Left colon (tissue), 2 donors: ENCODE measurements at regions not wholly inside any gene's neighbourhood (a gene's known extent, or its start where the extent isn't known, plus 50 kb on each side); places are given as distances from the start of the nearest gene placed in this dataset.

Source experiments
- ATAC-seq: fragments of 200-7000 bp; cut with Tn5 transposase; one replicate; pipeline ENCODE4 v1.9.1; 2020; ENCODE audit warnings: mild to moderate bottlenecking, moderate library complexity
- DNase-seq, 2 donors: peaks; one replicate each; pipeline ENCODE4 v3.0.0-alpha.2; 2020
- intact Hi-C, 2 donors: fragments of 100-400 bp; cut with DNase I in 1 of 2; cut with micrococcal nuclease in 1 of 2; formaldehyde crosslinking; loops; one replicate each; pipeline versions ENCODE4 v1.11.2 to v1.14.0; 2022; cut with DNase I, micrococcal nuclease
- donor health status: DM: no; HTN: no; CAD: no.
- donor health status: DM: yes; HTN: yes; CAD: no.

DNA sequence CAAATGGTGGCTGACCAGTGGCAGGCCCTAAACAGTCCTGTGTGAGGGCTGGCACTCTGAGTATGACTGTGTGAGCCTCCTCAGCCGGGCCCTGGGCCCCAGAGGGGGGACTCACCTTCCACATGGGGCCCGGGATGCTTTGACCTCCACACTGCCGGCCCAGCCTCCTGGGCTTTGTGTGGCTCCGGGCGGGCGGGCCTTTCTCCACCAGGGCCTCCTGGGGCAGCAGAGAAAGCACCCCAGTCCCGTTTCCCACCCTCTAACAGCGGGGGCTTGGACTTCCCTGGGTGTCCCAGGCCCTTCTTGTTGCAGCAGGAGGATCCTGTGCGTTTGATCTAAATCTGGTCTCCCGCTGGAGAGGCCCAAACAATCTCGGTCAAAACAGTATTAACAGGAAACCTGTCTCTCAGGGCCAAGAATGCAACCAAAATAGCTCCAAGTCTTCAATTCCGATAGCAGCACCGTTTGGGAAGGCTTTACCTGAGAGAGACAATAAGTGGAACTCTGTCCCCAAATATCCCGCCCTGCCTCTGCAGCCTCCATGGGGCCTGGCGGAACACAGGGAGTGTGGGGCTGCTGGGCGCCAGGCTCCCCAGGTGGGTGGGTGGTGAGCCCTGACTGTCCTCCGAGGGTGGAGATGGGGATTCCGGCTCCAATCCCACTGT is 104.8 kb upstream of the ZNF32 start:
- ATAC-seq (no peak), DNase-seq (no peak)
- intact Hi-C loops: no loop called here

DNA sequence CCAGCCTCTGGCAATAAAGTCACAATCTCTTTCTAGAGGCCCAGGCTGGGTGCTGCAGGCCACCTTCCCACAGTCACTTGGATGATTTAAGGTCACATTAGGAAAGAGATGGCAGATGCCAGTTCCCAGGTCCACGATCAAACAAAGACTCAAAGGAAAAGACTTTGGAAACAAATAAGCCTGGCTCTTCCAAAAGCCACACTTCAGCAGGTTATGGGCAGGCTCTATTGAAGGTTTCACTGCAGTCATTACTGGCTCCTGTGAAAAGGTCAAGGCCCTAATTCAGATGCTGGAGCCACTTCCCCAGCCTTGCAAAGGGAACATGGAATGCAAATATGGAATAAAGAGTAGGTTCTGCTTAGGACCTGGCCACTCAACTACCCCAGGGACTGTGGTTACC is 104.0 kb upstream of the ZNF32 start:
- DNase-seq (no peak), ATAC-seq (no peak)

DNA sequence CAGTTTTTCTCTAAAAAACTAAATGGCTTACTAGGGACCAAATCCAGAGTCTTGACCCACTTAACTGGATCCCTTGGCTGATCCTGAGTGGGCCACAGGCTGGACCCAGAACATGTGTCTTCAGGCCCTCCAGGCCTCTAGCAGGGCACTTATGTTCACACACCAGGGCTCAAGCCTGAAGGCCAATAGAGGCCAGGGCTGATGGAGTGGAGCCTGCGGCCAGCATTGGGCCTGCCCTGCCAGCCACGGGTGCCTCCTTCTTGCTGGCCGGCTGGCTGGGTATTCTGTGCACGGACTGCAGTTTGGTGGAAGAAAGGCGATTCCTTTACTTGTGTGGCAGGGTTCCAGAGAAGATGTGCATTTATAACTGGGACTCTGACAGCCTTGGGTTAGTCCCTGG is 103.0 kb upstream of the ZNF32 start:
- DNase-seq (no peak), ATAC-seq (no peak)
- intact Hi-C loops: no loop called here

More for the DNA sequence above, 104.0 kb upstream of the ZNF32 start:
- intact Hi-C loops: no loop called here

DNA sequence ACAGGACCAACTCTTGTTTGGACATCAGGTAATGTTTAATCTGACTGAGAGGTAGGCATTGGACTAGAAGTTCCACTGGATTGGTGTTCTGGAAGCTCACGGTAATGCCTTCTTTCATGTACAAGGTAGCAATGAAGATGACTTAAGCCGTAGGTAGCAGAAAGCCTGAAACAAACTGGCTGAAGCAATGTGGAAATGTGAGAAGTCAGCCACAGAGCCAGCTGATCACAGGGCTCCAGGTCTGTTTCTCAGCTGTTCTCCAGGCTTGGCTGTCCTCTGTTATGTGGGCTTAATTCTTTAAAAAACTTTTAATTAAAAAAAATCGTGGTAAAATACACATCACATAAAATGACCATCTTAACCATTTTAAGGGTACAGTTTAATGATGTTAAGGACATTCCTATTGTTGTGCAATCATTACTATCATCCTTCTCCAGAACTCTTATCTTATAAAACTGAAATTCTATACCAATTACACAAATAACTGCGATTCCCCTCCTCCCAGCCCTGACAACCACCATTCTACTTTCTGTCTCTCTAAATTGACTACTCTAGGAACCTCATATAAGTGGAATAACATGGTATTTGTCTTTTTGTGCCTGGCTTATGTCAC is 101.4 kb upstream of the ZNF32 start:
- DNase-seq: no peak
- intact Hi-C loops: no loop called here
- ATAC-seq: no peak

DNA sequence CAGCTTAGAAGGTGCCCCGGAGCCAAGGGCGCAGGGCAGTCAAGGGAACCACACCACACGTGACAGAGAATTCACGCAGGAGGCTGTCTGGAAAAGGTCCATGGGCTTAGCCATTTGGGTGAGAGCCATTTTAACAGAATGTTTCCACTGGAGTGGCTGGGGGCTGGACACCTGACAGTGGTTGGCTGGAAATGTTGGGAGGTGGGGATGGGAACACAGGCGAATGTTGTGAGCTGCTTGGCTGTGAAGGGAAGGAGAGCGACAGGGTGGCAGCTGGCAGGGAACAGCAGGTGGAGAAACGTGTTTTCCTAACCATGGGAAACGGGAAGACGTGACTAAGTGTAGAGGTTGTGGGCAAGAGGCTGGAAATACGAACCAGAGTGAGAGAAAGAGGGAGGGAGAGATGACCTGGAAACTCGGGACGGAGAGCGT is 100.5 kb upstream of the ZNF32 start:
- ATAC-seq: no peak
- intact Hi-C loops: no loop called here
- no peak for DNase-seq

DNA sequence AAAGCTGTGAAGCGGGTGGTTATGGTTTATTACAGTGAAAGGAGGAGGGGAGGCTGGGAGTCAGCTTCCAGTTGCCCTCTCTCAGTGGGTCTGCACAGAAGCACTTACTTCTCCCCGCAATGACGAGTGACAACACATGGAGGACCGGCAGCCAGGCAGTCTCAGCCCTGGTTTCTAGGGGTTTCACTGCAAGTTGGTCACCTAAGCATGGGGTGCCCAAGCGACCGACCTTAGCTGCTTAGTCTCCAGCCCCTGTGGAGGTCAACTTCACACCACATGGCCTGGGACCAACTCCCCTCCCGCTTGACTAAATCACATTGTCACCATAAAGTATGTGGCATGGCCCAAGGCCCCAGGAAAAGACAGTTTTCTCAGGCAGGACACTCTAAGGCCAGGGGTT is 99.9 kb upstream of the ZNF32 start:
- DNase-seq (no peak), ATAC-seq (no peak)
- intact Hi-C loops: no loop called here

DNA sequence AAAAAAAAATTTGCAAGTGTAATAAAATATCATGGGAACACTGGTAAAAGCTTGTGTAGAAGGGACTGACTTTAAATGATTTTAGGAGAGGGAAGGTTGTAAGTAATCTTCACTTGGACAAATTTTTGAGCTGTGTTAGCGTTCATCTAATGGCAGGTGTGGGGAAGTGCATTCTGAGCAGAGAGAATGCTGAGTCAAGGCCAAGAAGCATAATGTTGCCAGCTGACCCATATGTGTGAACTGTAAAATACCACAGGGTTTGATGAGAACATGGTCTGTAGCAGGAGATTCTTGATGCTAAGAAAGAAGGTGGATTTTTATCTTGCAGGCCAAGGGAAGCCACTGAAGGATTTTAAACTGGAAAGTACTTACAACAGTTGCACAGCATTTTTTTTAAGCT is 98.2 kb upstream of the ZNF32 start:
- DNase-seq: no peak
- ATAC-seq: no peak
- intact Hi-C loops: no loop called here

DNA sequence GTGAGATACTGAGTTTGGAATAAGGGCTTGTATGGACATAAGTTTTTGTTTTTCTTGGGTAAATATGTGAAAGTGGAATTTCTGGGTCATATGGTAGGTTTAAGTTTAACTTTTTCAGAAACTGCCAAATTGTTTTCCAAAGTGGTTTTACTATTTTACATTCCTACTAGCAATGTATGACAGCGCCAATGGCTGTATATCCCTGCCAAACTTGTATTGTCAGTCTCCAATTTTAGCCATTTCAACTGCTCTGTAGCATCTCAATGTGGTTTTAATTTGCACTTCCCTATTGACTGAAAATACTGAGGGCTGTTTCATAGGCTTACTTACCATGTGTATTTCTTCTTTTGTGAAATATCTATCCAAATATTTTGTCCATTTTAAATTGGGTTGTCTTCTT is 90.5 kb upstream of the ZNF32 start:
- no peak for ATAC-seq
- intact Hi-C loops: no loop called here
- DNase-seq: no peak

DNA sequence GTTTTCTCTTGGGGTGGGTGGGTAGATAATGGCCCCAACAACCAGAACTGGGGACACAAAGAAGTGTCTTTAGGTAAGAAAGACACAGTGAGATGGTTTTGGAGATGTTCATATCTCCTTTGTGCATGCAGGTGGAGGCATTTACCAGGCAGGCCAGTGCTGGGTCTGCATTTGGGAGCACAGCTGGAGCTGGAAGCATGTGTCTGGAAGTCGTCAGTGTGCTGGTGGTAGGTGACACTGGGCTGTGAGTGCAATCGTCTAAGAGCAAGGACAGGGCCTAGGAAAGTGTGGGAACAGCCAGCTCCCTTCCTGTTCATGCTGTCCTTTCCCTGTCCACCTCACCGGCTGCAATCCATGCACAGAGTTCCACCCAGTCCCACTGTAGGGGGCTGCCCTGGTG is 88.3 kb upstream of the ZNF32 start:
- ATAC-seq (no peak), DNase-seq (no peak)
- intact Hi-C loops: no loop called here

DNA sequence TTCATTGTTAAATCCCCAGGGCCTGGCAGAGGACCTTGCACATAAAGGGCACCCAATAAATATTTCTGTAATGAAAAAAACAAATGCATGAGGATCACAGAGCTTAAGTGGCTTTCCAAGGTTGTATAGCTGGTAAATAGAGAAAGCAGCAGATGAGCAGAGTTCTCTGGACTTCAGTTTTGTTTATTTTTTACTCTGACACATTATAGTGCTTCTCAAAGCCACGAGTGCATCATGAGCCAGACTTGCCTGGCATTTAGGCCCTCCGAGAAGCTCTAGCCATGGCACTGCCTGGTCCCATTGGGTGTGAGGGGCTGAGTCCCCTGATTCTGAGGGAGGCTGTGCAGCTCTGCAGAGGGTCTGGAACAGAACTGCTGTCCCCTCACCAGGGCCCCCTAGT is 87.2 kb upstream of the ZNF32 start:
- no peak for ATAC-seq
- intact Hi-C loops: no loop called here
- DNase-seq: no peak

DNA sequence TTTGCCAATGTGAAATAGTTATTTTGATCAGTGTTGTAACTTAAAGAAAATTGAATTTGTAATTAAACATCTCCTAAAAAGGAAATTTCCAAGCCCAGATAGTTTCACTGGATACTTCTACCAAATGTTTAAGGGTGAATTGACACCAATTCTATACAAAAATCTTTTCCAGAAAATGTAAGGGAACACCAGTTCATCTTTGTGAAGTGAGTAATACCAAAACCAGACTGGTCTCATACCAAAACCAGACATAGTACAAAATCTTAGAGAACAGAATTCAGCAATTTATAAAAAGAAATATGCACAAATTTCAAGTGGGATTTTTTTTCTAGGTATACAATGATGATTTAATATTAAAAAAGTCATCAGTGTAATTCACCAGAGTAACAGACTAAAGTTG is 86.0 kb upstream of the ZNF32 start:
- DNase-seq: no peak
- no peak for ATAC-seq

DNA sequence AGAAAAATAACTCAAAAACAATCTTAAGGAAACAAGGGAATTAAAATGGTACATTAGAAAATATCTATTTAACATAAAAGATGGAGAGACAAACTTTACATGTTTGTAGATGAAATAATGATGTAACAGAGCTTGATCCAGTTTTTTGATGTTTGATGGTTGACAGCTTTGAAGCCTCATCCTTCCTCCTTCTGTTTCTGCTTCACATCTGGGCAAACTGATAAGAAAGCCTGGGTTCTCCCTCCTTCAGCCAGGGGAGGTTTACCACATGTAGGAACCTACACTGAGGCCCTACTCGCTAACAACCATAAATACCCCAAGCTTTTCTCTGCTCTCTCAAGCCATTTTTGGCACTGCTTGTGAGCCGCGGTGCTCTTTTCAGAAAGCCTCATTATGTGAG is 82.8 kb upstream of the ZNF32 start:
- intact Hi-C loops: no loop called here
- no peak for DNase-seq
- no peak for ATAC-seq

More for the DNA sequence above, 86.0 kb upstream of the ZNF32 start:
- intact Hi-C loops: no loop called here

DNA sequence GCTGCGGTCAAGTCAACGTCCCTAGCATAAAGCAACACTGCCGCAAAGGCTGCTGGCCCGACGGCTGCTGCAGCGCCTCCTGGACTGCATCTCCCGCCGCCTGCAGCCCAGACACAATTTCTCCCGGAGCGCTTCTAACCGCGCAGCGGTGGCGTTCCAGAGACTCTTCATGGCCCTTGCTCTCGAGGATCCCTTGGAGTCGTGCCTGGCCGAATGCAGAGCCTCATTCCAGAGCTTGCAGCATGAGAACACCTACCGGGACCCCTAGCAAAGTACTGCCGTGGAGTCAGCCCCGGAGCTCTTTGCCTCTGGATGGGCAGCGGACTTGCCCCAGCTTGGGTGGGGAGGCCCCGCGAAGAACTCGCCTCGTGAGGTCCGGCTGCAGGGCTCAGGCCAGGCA is 79.7 kb upstream of the ZNF32 start:
- intact Hi-C loops: no loop called here
- DNase-seq (no peak), ATAC-seq (no peak)

DNA sequence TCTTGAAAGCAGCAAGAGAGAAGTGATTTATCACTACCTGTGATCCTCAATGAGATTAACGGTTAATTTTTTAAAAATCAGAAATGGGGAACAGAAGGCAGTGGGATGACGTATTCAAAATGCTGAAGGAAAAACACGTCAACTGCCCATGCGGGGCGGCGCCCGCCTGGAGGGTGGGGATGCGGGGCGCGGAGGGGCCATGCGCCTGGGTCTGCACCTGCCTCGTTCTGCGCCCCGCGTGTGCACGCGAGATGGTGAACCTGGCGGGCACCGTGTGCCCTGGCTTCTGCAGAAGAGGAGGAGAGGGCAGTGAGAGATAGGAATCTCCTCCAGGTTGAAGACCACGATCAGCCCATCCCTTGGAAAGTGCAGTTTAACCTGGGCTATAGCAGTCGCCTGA is 79.3 kb upstream of the ZNF32 start:
- DNase-seq: no peak
- ATAC-seq: no peak
- intact Hi-C loops: no loop called here

DNA sequence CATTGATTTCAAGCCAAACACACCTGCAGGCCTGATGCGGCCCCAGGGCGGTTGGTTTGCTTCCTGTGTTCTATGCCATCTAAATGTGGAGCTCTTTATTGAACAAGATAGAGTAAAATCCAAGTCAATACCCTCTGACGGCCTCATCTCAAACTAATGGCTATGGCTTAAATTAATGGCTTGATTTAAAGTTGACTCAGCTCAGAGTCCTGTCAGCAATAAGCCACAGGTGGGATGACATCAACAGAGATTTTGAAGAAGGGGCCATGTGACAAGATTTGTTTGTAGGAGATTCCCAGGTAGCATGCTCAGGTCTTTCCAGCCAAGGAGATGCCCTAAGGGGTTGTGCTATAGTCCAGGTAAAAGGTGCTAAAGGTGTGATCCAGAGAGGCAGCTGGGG is 66.7 kb upstream of the ZNF32 start:
- ATAC-seq (no peak), DNase-seq (no peak)
- intact Hi-C loops: no loop called here

DNA sequence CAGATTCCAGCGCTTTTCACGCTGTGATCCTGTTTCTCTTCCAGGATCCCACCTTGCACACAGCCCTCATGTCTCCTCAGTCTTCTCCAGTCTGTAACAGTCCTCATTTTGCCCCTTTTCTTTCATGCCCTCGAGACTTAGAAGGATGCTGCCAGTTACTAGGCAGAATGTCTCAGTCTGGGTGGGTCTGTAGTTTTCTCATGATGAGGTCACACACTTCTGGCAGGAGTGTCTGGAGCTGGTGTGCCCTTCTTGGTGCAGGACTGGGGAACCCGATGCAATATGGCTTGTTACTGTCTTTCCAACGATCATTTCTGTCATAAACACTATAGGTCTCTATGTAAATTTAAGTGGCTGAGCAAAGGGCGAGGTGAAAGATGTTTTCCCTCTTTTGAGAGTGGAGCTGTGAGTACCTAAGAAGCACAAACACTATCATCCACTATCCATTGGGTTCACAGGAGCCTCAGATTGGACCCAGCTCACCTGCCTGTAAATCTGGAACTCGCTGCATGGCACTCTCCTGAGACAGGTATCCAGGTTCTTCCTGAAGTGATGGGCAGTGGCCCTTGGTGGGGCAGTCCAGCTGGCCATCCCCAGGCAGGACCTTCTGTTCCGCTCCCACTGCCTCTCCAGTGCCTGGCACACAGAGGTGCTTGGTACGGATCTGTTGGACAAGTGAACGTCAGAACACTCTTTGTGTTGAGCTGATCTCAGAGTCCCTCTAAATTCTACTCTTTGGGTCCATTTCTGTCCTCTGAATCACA is 64.3 kb upstream of the ZNF32 start:
- ATAC-seq: no peak
- intact Hi-C loops: no loop called here

DNA sequence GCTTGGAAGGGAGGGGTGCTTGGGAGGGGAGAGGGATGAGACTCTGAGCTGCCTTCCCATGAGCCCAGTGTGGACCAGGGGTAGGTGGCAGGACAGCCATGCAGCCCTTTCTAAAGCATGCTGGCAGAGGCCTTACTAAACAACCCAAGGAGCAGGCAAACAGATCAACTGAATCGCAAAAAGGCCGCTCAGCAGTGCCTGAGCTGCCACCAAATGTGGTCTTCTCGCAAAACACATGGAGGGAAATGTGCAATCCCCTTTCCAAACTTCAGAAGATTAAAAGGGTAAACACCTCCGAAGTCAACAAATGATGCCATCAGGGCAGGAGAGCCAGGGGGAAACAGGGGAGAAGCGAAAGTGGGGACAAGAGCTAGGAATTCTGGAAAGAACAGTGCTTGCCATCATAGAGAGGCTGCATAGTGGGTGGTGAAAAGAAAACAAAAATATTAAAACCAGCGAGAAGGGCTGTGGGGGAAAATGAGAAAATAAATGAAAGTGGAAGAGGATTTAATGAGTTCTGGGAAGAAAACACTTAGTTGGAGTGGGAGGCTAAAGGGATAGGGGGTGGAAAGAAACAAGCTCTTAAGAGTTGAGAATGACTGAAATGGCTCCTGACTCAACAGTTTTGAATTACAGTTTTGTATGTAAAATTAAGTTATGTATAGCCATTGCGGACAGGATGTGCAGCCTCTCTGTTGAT is 62.2 kb upstream of the ZNF32 start:
- intact Hi-C loops: no loop called here
- no peak for ATAC-seq

More for the DNA sequence above, 64.3 kb upstream of the ZNF32 start:
- no peak for DNase-seq

DNA sequence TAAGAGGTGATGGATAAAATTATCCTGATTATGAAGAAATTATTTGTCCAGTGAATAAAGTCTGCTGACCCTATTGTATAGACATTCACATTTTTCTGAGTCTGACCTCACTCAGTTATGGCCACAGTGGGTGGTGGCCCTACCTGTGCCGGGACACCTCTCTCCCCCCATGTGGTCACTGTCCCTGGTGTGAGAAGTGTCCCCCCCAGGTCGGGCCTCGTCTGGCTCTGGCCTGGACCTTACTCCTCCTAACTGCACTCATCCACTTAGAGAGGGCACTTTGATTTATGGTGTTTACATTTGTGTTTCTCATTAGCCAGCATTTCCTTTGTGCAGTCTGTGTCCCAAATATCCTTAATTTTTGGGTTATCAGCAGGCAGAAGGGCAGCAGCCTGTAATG is 59.6 kb upstream of the ZNF32 start:
- DNase-seq (no peak), ATAC-seq (no peak)
- intact Hi-C loops: no loop called here

More for the DNA sequence above, 62.2 kb upstream of the ZNF32 start:
- DNase-seq: no peak

DNA sequence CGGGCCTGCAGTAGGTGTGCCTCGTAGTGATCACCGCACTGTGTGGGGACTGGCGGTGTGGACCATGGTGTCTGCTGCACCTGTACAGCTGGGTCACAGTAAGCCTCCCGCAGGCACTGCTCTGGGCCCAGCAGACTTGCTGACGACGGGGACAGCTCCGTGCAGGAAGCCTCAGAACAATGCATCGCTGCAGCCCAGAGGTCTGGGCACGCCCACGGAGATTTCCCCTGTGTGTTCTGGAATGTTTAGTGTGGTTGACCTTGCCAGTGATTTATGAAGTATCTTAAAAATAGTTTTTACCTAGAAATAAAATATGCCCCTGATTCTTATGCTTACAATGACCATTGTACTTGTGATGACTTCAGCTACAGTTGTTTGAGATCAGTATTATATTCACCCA is 59.1 kb upstream of the ZNF32 start:
- intact Hi-C loops: no loop called here
- DNase-seq (no peak), ATAC-seq (no peak)

DNA sequence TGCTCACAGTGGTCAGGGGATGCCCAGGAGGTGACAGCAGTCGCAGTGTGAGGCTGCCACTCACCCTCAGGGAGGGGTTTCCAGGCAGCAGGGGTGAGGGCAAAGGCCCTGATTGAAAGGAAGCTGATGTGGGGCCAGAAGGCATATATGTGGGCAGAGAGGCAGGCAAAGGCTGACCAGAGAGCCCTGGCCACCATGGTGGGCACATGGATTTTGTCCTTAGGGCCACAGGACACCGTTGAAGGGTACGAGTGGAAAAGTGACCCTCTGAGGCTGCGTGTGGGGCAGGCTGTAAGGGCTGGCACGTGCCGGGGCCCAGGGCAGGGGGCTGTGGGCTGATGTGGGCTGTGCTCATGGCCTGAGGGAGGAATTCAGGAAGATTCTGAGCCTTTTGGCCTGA is 57.5 kb upstream of the ZNF32 start:
- intact Hi-C loops: no loop called here
- DNase-seq: no peak
- ATAC-seq: no peak
